ENCODE measurements at regions not wholly inside any gene's neighbourhood (a gene's known extent, or its start where the extent isn't known, plus 50 kb on each side); places are given as distances from the start of the nearest gene placed in this dataset.
"Not testable (repeated sequence)": the region's sequence is repeated elsewhere in the genome, so short reads cannot be mapped to it uniquely, and the experiment has no call there.

- H3K4me3 ChIP-seq (ENCODE audit: low read depth in 1 of 2, low read length in 2 of 2): no peak overlapping the region
- 61 to 64% methylated on average over 1 of the region's 1 CpG for WGBS, 2 donors
- no peak overlapping the region for H3K27ac ChIP-seq (ENCODE audit: low read depth in 2 of 2, low read length in 1 of 2)
- H3K9me3 ChIP-seq (ENCODE audit: control insufficient read depth in 2 of 2, insufficient read depth in 1 of 2, low read depth in 1 of 2, low read length in 1 of 2): no peaks in the 10 kb centered on the region
- H3K36me3 ChIP-seq (ENCODE audit: control insufficient read depth in 2 of 2, insufficient read depth in 2 of 2, low read length in 1 of 2): no peaks in the 10 kb centered on the region
- no peaks in the 10 kb centered on the region for H3K4me1 ChIP-seq (ENCODE audit: control insufficient read depth in 2 of 2, insufficient read depth in 2 of 2, low read length in 1 of 2)
- H3K27me3 ChIP-seq (ENCODE audit: control insufficient read depth in 1 of 2, insufficient read depth in 2 of 2, low read length in 2 of 2): no peaks in the 10 kb centered on the region
Observed at GRCh38 chr3:74167926-74168325, 446.5 kb downstream of the CNTN3 start.

- Histone ChIP-seq H3K27me3 (ENCODE audit: control insufficient read depth in 1 of 2, insufficient read depth in 2 of 2, low read length in 2 of 2) (no peaks in the 10 kb centered on the region), H3K4me3 (ENCODE audit: low read depth in 1 of 2, low read length in 2 of 2) (no peak overlapping the region), H3K4me1 (ENCODE audit: control insufficient read depth in 2 of 2, insufficient read depth in 2 of 2, low read length in 1 of 2) (no peaks in the 10 kb centered on the region), H3K36me3 (ENCODE audit: control insufficient read depth in 2 of 2, insufficient read depth in 2 of 2, low read length in 1 of 2) (no peaks in the 10 kb centered on the region), H3K9me3 (ENCODE audit: control insufficient read depth in 2 of 2, insufficient read depth in 1 of 2, low read depth in 1 of 2, low read length in 1 of 2) (no peaks in the 10 kb centered on the region), H3K27ac (ENCODE audit: low read depth in 2 of 2, low read length in 1 of 2) (no peak overlapping the region)
- WGBS, 2 donors: 87 to 89% methylated on average over 4 of the region's 4 CpGs
Observed at GRCh38 chr3:74165211-74165610, 449.2 kb downstream of the CNTN3 start.

DNA sequence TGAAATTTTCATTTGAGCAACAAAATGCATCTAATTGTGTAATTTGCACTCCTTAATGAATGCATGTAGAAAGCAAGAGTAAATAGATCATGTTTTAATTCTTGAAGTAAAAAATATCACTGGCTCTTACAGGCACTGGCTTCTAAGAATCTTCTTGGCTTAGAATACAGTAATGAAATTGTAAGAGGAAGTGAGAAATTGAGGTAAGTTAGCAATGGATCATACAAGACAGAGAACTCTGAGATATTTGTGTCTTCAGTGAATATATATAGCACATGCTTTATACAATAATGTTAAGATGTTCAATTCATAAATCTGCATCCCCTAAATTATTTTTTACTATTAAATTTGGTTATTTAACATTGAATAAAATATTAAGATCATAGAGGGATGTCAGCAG, 465.0 kb downstream of the CNTN3 start:
- H3K27me3 ChIP-seq (ENCODE audit: control insufficient read depth in 1 of 2, insufficient read depth in 2 of 2, low read length in 2 of 2): no peaks in the 10 kb centered on the region
- no peaks in the 10 kb centered on the region for H3K9me3 ChIP-seq (ENCODE audit: control insufficient read depth in 2 of 2, insufficient read depth in 1 of 2, low read depth in 1 of 2, low read length in 1 of 2)
- no peak overlapping the region for H3K27ac ChIP-seq (ENCODE audit: low read depth in 2 of 2, low read length in 1 of 2)

DNA sequence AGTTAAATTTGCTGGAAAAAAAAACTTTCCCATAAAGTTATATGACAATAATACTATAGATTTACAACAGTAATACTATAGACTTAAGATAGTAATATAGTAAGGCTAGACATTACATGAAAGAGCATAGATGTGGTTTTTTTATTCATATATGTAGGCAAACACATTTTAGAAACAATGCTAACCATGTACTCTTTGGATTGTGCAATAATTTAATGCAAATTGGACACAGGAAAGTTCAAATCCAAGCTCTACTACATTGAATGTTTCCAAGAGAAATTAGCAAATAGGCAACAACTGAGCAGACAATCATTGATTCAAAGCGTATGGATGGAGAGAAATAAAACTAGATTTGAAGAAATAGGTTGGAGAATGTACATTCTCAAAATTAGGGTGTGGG, 469.2 kb downstream of the CNTN3 start:
- no peaks in the 10 kb centered on the region for H3K4me1 ChIP-seq (ENCODE audit: control insufficient read depth in 2 of 2, insufficient read depth in 2 of 2, low read length in 1 of 2)
- no peaks in the 10 kb centered on the region for H3K9me3 ChIP-seq (ENCODE audit: control insufficient read depth in 2 of 2, insufficient read depth in 1 of 2, low read depth in 1 of 2, low read length in 1 of 2)
- H3K36me3 ChIP-seq (ENCODE audit: control insufficient read depth in 2 of 2, insufficient read depth in 2 of 2, low read length in 1 of 2): no peaks in the 10 kb centered on the region
- H3K4me3 ChIP-seq (ENCODE audit: low read depth in 1 of 2, low read length in 2 of 2): no peak overlapping the region
- H3K27ac ChIP-seq (ENCODE audit: low read depth in 2 of 2, low read length in 1 of 2): no peak overlapping the region
- H3K27me3 ChIP-seq (ENCODE audit: control insufficient read depth in 1 of 2, insufficient read depth in 2 of 2, low read length in 2 of 2): no peaks in the 10 kb centered on the region
- 74% methylated on average over 1 of the region's 1 CpG for WGBS, 2 donors

More for the DNA sequence above, 465.0 kb downstream of the CNTN3 start:
- Histone ChIP-seq H3K4me1 (ENCODE audit: control insufficient read depth in 2 of 2, insufficient read depth in 2 of 2, low read length in 1 of 2) (no peaks in the 10 kb centered on the region), H3K4me3 (ENCODE audit: low read depth in 1 of 2, low read length in 2 of 2) (no peak overlapping the region), H3K36me3 (ENCODE audit: control insufficient read depth in 2 of 2, insufficient read depth in 2 of 2, low read length in 1 of 2) (no peaks in the 10 kb centered on the region)

DNA sequence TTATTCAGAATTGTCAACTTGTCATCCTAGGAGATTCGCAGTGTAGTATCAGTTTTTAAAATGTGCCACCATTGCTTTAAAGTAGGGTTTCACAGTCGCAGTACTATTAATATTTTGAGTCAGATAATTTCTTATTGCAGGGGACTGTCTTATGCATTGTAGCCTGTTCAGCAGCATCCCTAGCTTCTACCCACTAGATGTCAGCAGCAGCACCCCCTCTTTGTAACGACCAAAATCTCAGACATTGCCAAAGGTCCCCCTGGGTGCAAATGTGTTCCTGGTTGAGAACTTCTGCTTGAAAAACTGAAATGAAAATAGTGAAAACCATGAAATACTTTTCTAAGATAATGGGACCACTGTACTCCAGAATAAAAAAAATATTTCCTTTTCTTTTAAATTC, 474.8 kb downstream of the CNTN3 start:
- no peaks in the 10 kb centered on the region for H3K4me1 ChIP-seq (ENCODE audit: control insufficient read depth in 2 of 2, insufficient read depth in 2 of 2, low read length in 1 of 2)
- H3K9me3 ChIP-seq (ENCODE audit: control insufficient read depth in 2 of 2, insufficient read depth in 1 of 2, low read depth in 1 of 2, low read length in 1 of 2): no peaks in the 10 kb centered on the region
- no peak overlapping the region for H3K27ac ChIP-seq (ENCODE audit: low read depth in 2 of 2, low read length in 1 of 2)
- WGBS, 2 donors: 48 to 52% methylated on average over 3 of the region's 3 CpGs
- H3K4me3 ChIP-seq (ENCODE audit: low read depth in 1 of 2, low read length in 2 of 2): no peak overlapping the region
- H3K27me3 ChIP-seq (ENCODE audit: control insufficient read depth in 1 of 2, insufficient read depth in 2 of 2, low read length in 2 of 2): no peaks in the 10 kb centered on the region
- no peaks in the 10 kb centered on the region for H3K36me3 ChIP-seq (ENCODE audit: control insufficient read depth in 2 of 2, insufficient read depth in 2 of 2, low read length in 1 of 2)

DNA sequence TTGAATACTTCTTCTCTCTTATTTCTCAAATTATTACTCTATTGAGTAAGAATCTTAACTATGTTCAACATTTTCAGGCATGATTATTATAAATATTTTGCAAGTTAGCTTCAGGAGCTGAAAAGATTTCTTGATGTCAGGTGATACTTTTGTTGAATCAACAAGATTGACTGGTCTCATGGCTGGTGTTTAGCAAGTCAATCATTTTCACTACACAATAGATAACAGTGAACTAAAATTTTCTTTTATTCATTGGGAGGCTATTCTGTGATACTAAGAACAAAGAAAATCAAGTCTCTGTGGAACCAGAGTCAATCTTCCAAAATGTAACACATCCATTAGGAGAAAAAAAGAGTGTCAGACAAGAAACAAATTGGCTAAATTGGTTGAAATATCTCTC, 476.7 kb downstream of the CNTN3 start:
- H3K36me3 ChIP-seq (ENCODE audit: control insufficient read depth in 2 of 2, insufficient read depth in 2 of 2, low read length in 1 of 2): no peaks in the 10 kb centered on the region
- no peaks in the 10 kb centered on the region for H3K9me3 ChIP-seq (ENCODE audit: control insufficient read depth in 2 of 2, insufficient read depth in 1 of 2, low read depth in 1 of 2, low read length in 1 of 2)
- no peaks in the 10 kb centered on the region for H3K27me3 ChIP-seq (ENCODE audit: control insufficient read depth in 1 of 2, insufficient read depth in 2 of 2, low read length in 2 of 2)
- no peaks in the 10 kb centered on the region for H3K4me1 ChIP-seq (ENCODE audit: control insufficient read depth in 2 of 2, insufficient read depth in 2 of 2, low read length in 1 of 2)
- H3K27ac ChIP-seq (ENCODE audit: low read depth in 2 of 2, low read length in 1 of 2): no peak overlapping the region
- no peak overlapping the region for H3K4me3 ChIP-seq (ENCODE audit: low read depth in 1 of 2, low read length in 2 of 2)

DNA sequence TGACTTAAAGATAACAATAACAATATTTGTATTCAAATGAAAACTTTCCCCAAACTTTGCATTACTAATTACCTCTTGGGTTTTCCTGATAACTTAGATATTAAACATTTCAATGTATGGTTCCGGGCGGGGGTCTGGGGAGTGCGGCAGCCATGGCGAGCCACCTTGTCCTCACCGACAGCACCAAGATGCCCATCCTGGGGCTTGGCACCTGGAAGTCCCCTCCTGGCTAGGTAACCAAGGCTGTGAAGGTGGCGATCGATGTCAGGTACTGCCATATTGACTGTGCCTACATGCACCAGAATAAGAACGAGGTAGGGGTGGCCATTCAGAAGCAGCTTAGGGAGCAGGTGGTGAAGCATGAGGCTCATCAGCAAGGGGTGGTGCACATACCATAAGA, 478.7 kb downstream of the CNTN3 start:
- no peaks in the 10 kb centered on the region for H3K27me3 ChIP-seq (ENCODE audit: control insufficient read depth in 1 of 2, insufficient read depth in 2 of 2, low read length in 2 of 2)
- H3K4me1 ChIP-seq (ENCODE audit: control insufficient read depth in 2 of 2, insufficient read depth in 2 of 2, low read length in 1 of 2): no peaks in the 10 kb centered on the region
- no peak overlapping the region for H3K4me3 ChIP-seq (ENCODE audit: low read depth in 1 of 2, low read length in 2 of 2)
- no peak overlapping the region for H3K27ac ChIP-seq (ENCODE audit: low read depth in 2 of 2, low read length in 1 of 2)
- H3K36me3 ChIP-seq (ENCODE audit: control insufficient read depth in 2 of 2, insufficient read depth in 2 of 2, low read length in 1 of 2): no peaks in the 10 kb centered on the region
- WGBS, 2 donors: 93 to 96% methylated on average over 8 of the region's 8 CpGs
- H3K9me3 ChIP-seq (ENCODE audit: control insufficient read depth in 2 of 2, insufficient read depth in 1 of 2, low read depth in 1 of 2, low read length in 1 of 2): no peaks in the 10 kb centered on the region

GRCh38 chr3:74134831-74135230, 479.6 kb downstream of the CNTN3 start:
- Histone ChIP-seq H3K4me3 (ENCODE audit: low read depth in 1 of 2, low read length in 2 of 2) (no peak overlapping the region), H3K4me1 (ENCODE audit: control insufficient read depth in 2 of 2, insufficient read depth in 2 of 2, low read length in 1 of 2) (no peaks in the 10 kb centered on the region), H3K27ac (ENCODE audit: low read depth in 2 of 2, low read length in 1 of 2) (no peak overlapping the region), H3K27me3 (ENCODE audit: control insufficient read depth in 1 of 2, insufficient read depth in 2 of 2, low read length in 2 of 2) (no peaks in the 10 kb centered on the region), H3K9me3 (ENCODE audit: control insufficient read depth in 2 of 2, insufficient read depth in 1 of 2, low read depth in 1 of 2, low read length in 1 of 2) (no peaks in the 10 kb centered on the region), H3K36me3 (ENCODE audit: control insufficient read depth in 2 of 2, insufficient read depth in 2 of 2, low read length in 1 of 2) (no peaks in the 10 kb centered on the region)
- 73 to 81% methylated on average over 2 of the region's 2 CpGs for WGBS, 2 donors

- not testable (repeated sequence) for H3K27ac ChIP-seq (ENCODE audit: low read depth in 2 of 2, low read length in 1 of 2); H3K36me3 ChIP-seq (ENCODE audit: control insufficient read depth in 2 of 2, insufficient read depth in 2 of 2, low read length in 1 of 2); H3K4me1 ChIP-seq (ENCODE audit: control insufficient read depth in 2 of 2, insufficient read depth in 2 of 2, low read length in 1 of 2); H3K4me3 ChIP-seq (ENCODE audit: low read depth in 1 of 2, low read length in 2 of 2); H3K27me3 ChIP-seq (ENCODE audit: control insufficient read depth in 1 of 2, insufficient read depth in 2 of 2, low read length in 2 of 2); H3K9me3 ChIP-seq (ENCODE audit: control insufficient read depth in 2 of 2, insufficient read depth in 1 of 2, low read depth in 1 of 2, low read length in 1 of 2)
- 75 to 78% methylated on average over 6 of the region's 6 CpGs for WGBS, 2 donors
Observed at GRCh38 chr3:74131546-74132328, 482.7 kb downstream of the CNTN3 start.

DNA sequence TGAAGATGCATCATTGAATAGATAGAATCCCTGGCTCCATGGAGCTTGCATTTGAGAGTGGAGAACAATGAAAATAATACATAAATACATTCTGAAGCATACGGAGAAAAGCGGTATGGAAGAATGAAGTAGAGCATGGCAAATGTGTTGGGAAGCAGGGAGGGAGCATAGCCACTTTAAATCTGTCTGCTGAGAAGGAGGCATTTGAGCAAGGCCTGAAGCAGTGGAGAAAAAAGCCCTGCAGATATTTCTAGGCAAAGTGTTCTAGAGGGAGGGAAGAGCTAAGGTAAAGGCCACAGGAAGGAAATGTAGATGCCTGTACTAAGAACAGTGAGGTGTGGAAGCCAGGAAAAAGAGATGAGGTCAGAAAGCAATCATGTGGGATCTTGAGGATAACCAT, 484.8 kb downstream of the CNTN3 start:
- Histone ChIP-seq H3K9me3 (ENCODE audit: control insufficient read depth in 2 of 2, insufficient read depth in 1 of 2, low read depth in 1 of 2, low read length in 1 of 2) (no peaks in the 10 kb centered on the region), H3K27me3 (ENCODE audit: control insufficient read depth in 1 of 2, insufficient read depth in 2 of 2, low read length in 2 of 2) (no peaks in the 10 kb centered on the region), H3K36me3 (ENCODE audit: control insufficient read depth in 2 of 2, insufficient read depth in 2 of 2, low read length in 1 of 2) (no peaks in the 10 kb centered on the region), H3K4me1 (ENCODE audit: control insufficient read depth in 2 of 2, insufficient read depth in 2 of 2, low read length in 1 of 2) (no peaks in the 10 kb centered on the region), H3K27ac (ENCODE audit: low read depth in 2 of 2, low read length in 1 of 2) (no peak overlapping the region), H3K4me3 (ENCODE audit: low read depth in 1 of 2, low read length in 2 of 2) (no peak overlapping the region)
- WGBS, 2 donors: 95 to 97% methylated on average over 2 of the region's 2 CpGs
